ENCODE measurements at regions not wholly inside any gene's neighbourhood (a gene's known extent, or its start where the extent isn't known, plus 50 kb on each side); places are given as distances from the start of the nearest gene placed in this dataset.

DNA sequence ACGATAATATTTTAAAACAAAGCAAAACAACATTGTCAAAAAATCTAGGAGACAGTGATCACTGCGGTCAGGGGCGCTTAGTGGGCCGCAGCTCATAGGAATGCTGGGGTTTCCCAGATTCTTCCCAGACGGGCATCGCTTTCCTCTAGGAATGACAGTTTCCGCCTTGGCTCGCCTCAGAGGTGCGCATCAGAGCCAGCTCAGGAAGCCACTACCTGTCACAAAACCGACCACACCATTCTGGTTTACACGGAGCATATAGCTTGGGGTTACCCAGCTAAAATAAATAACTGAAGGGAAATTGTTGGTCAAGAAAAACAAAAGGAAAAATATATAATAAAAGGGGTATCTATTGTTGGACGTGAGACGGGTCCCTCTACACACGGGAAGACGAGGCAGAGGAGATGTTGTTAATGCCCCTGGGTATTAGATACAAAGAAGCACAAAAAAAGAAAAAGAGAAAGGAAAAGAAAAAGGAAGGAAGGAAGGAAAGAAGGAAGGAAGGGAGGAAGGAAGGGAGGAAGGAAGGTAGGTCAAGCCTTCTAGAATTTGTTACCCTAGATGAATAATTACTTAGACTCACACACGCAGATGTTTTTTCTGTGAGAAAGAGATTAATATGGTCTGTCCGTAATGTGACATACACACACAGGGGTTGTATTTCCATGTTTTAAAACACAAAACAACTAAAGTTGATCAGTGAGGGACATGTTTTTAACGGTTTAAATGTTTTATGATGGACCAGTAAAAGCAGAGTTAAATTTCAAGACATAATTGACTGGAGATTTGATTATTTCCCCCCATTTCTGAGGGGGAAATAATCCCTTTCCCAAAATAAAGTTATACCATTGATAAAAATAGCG is 292.4 kb upstream of the NFE2L3 start:
- no peak for DNase-seq (ENCODE audit: low spot score)

DNA sequence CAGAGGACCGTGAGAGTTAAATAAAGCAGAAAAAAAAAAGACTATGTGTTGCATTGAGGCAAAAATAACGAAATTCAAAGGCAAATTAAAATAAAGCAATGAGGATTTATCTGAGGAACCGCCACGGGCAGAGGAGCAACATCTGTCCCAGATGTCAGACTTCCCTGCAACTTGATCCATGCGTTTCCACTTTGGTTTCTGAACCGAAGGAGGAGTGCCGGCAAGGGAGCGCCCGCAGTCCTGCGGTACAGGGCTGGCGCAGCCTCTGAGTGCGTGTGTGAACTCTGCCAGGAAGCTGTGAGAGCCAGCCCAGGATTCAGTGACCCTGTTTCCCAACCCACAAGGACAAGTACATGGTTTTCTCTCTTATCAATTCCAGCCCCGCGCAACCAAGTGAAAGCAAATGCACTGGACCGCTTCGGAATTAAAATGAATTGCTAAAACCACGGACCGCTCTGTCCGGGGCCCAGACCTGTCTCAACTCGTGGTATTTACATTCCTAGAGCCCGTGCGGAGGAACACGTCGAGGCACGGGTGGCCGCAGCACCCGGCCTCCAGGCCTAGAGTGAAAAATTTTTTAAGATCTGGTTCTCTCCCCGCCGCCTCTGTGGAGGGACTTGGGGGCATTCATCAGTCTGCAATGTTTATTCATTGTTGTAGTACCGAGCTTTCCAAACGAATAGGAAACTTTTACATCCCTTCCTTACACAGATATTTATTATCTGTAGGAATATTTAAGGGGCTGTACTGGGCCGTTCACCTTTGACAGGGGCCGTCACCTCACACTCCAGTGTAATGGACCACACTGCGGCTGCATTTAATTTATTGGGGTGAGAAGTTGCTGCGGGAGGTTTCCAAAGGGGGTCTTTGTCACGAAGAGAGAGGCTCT is 291.5 kb upstream of the NFE2L3 start:
- DNase-seq (ENCODE audit: low spot score), result peak; percentile 57

DNA sequence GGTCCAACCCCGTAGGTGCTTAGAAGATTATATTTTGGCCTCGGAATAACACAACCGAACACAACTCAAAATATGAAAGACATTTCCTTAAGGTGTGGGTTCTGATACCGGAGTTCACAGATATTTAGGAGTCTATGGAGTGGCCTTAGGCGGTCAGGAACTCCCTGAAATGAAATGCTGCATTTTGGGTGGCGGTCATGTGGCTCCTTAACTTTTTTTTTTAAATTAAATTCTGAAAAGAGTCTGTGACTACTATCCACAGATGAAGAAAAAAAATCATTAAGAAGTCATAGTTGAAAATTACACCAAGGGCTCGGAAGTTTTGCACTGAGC is 290.9 kb upstream of the NFE2L3 start:
- no peak for DNase-seq (ENCODE audit: low spot score)

DNA sequence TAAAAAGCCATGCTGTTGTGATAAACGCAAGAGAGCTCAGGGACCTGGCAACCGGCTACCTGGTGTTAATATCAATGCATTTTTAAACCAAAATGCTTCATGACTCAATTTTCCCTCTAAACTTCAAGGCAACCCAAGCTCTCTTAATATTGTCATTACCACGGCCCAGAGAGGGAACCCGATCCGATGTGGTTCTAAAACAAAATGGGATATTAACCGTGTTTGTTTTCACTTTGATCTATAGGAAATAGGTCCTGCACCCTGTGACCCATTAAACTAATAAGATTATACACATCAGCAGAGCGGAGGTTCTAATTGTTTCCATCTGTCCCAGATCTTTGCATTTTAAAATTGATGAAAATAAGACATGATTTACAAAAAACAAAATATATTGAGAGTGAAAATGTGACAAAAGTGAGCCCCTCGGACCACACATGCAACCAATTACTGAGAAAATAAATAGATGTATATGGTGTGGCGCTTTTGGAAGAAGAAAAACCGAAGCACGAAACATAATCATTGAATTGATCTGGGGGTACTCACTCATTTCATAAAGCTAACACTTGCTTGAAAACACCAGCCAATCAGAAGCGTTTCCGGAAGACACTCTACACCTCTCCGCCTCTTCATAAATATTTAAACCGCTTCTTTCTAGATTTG is 290.3 kb upstream of the NFE2L3 start:
- no peak for DNase-seq (ENCODE audit: low spot score)

DNA sequence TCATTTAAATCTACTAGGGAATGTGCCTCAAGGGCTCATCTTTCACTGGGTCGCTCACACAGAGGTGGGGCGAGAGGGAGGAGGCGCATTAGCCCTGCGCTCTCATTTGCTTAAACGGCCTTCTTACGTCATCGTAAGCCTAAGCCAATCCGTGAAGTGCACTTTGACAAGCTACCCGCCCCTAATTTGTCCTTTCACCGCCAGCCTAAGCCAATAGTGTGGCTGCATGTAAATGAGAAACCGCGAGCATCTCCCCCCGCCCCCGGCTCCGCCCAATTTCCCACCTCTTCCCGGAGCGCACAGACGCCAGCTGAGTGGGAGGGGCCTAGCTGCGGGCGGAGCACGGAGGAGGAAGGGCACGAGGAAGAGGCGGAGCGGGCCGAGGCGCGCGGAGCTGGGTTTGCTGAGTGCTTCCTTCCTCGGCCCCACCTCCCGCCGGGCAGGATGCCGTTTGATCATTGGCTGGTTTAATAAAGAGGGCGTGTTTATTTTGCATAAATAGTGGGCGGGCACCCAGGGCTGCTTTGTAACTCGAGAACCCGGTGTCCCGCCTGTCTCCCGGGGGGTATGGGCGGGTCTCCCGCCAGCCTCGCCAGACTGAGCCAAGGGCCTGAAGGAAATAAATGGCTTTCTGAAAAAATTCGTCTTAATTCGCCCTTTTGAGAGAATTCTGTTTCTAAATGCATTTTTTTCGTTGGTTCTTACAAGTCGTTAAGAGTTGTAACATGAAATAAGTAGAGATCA is 289.6 kb upstream of the NFE2L3 start:
- peak; percentile 100 for DNase-seq (ENCODE audit: low spot score)

DNA sequence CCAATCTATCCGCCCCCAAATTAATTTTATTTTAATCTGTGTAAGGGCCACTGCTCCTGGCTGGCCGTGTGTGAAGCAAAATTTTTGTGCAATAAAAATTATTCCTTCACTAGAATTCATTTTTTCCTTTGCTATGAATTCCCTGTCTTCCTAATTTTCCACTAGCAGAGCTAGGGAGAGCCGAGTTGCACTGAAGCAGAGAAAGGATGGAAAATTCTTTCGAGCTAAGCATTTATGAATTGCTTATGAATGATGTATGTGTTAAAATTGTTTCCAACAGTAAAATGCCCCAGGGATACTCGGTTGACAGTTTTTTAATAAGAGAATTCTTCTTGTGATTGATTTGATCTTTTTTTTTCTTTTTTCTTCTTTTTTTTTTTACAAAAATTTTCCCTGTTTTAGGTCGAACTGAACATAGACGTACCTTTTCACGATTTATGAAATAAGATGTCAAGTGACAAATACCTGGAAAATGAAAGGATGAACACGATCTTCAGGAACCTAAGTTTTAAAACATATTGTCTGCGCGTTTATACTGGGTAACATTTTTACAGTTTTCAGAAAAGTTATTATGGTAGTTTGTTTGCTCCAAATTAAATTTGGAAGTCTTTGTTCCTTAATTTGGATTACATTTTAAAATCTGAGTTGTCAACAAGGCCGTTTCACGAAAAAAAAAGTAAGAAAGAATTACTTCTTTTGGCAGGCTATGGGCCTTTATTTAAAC is 288.8 kb upstream of the NFE2L3 start:
- no peak for DNase-seq (ENCODE audit: low spot score)

DNA sequence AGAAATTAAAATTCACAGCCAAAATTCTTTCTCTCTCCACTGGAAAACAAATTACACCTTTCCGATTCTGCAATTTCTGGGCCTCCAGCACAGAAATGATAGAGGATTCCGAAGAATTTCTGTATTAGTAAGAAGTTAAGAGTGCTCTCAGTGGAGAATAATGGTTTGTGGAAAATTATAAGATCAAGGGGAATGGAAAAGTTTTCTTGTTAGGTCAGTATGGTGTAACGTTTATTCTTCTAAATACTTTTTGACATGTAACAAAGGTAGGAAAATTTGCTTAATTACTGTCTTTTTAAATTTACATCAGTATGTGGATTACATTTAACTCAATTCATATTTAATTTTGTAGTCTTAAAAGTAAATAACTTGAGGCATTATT is 288.3 kb upstream of the NFE2L3 start:
- no peak for DNase-seq (ENCODE audit: low spot score)

DNA sequence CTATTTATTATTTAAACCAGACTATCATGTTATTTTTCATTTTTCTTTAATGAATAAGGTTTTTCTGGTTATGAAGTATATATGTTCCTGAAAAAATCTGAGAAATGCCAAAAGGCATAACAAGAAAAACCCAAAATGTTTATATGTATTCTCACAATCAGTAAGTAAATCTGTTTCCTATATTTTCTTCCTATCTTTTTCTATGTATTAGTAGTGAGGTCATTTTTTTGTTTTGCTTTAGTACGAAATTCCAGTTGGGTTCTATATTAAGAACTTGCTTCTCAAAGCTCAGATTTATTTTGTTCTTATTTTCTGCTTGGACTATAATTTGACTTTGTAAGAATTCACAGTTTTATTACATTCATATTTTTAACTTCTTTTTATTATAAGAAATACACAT is 287.5 kb upstream of the NFE2L3 start:
- DNase-seq (ENCODE audit: low spot score), result no peak

DNA sequence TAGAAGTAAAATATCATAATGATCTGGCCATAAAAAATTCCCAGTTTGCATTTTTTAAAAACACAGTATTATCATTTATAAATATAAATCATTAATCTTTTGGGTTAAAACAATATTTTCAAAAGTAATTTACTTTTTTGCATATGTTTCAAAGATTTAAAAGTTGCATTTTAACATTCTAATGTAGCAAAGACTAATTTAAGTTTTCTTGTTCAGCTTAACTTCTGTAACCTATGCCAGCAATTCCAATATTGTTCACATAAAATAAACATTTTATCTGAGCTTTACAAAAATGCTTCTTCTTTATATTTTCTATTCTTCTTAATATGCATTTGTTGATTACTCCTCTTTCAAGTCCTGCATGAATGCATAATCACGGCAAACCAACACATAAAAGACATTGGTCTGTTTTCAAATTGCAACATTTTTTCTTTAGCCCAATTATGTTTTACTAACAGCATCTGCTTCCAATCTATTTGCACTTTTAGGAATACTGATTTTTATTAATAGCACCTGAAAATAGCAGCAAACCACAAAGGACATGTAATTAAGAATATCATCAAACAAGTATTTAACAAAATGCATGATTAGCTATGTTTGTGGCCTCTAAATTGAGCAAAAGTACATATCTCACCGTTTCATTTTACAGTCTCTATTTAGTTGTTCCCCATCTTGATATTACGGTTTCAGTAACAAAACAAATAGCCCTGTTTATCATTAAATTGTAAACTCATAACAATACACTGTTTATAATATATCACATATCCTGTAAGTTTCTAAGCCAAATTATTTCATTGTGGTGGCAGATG is 286.9 kb upstream of the NFE2L3 start:
- DNase-seq (ENCODE audit: low spot score), result no peak

DNA sequence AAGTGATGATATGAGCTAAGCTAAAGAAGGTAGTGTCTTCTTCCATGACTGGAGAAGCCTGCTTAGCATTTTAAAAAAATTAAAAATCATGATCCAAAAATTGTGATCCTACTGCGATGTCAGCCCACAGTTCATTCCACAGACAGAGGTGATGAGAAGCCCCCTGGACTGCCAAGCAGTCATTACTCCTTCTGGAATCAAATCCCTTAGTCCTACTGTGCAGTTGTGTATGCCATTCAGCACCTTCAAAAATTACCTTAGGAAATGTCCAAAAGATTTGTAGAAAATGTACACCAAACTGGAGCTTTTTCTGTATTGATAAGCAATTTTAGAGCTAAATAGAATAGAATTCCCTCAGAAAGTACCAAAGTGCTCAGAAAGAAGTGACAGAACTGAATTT is 283.5 kb upstream of the NFE2L3 start:
- no peak for DNase-seq (ENCODE audit: low spot score)

DNA sequence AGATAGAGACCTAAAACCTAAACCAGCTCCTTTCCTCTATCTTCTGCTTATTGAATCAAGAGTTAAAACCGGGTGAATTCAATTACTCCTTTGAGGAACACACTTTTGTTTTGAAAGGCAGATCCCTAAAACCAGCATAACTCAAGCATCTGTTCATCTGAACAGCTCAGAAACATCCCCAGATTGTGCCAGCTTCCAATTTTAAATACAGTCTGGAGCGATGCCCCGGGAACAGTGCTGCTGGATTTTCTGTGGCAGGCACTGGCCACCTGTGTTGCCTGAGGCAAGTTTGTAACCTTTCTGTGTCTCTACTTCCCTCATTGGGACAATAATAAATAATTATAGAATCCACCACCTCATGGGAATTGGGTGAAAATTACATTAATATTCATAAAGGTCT is 281.4 kb upstream of the NFE2L3 start:
- no peak for DNase-seq (ENCODE audit: low spot score)

DNA sequence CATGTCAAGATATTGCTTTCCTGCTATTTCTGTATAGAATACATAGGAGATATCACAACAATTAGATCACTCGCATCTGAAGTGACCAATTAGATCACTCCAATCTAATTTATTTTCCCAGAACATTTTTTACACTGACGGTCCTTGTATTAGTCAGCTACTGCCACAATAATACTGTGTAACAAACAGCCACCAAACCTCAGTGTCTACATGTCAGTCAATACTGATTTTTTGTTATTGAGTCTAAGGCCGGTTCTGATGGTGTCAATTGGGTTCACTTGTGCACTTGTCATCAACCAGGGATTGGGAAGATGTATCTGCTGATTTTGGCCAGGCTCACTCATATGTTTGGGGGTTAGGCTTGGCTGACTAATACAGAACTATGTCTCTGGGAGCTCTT is 275.9 kb upstream of the NFE2L3 start:
- DNase-seq (ENCODE audit: low spot score), result no peak

DNA sequence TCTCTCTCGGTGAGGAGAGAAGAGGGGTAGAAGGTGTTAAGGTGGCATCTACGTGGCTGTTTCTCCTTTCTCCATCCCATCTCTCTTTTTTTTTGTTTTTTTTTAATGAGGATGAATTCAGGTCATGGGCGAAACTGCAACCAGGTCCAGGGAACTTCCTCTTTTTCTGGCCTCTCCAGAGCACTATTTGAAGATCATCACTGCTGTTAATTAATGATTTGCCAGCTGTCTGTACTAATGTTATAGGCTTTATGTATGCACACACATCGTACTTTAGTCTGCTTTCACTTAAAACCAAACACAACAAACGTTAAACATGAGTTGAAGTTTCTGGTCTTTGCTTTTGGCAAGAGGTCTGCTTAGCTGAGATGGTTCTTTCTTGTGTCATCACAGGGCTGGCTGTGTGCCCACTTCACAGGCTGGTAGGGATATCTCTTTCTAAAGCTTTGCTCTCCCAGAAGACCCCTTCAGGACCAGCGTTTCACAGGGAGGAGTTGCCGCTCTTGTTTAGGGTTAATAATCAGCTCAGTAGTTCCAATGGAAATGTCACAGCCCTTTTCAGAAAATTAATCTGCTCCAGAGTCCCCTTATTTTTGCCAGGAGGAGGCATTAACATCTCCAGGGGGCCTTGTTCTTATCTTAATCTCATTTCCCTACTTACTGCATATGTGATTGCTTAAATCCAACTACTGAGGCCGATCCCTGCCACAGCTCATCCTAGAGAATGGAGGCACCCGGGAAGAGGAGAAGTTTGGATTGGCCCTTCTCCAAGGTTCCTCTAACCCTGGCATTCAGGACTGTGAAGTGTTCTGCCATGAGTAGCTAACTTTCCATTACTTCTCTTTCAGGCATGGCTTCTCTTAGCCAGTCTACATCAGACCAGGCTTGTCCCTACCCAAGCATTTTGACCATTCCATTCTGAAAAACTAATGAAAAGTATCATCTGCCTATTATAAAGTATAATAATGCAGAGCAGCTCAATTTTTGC is 273.9 kb upstream of the NFE2L3 start:
- DNase-seq (ENCODE audit: low spot score), result no peak

DNA sequence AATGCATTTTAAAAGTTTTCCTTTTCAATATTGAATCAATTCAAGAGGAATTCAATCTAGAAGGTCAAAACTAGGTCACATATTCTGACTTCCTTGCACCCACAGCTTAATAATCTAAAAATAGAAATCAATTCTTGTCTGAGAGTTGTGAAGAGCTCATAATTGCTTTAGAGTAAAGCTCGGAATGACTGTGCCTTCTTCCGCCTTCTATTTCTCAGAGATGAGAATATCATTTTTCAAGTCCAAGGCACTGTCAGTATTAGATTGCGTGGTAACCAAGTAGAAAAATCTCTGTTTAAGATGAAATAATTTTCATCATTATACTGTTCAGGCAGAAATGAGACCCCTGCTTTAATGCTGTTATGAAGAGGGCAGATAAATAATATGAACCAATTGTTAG is 272.2 kb upstream of the NFE2L3 start:
- no peak for DNase-seq (ENCODE audit: low spot score)

DNA sequence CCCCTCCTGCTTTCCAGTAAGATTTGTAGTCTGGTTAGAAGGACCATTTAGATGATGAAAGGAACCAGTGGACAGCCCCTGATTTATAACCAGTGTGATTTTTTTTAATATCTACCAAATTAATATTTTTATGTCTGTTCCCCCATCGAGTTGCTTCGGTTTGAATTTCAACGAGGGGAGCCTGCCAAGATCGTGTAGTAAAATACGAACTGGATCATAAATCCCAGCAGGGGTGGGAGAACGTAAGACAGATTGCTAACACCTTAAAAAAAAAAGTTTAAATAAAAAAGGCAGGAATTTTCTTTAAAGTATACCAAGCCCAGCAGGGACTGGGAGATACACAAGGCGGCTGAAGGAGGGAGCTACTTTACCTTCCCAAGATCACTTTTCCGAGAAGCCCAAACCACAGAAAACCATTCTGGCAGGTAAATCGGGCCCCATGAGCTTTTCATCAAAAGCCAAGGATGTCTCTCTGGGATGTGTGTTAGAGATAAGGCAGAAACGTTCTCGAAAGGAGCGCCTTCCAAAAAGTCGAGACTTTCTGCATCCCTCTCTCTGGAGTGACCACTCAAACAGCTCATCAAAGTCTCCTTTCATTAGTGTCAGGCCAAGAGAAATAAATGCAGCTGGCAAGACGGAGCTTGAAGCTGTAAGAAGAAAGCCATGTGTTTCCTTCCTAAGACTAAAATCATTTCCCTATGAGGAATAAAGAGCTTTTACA is 270.5 kb upstream of the NFE2L3 start:
- DNase-seq (ENCODE audit: low spot score), result no peak

DNA sequence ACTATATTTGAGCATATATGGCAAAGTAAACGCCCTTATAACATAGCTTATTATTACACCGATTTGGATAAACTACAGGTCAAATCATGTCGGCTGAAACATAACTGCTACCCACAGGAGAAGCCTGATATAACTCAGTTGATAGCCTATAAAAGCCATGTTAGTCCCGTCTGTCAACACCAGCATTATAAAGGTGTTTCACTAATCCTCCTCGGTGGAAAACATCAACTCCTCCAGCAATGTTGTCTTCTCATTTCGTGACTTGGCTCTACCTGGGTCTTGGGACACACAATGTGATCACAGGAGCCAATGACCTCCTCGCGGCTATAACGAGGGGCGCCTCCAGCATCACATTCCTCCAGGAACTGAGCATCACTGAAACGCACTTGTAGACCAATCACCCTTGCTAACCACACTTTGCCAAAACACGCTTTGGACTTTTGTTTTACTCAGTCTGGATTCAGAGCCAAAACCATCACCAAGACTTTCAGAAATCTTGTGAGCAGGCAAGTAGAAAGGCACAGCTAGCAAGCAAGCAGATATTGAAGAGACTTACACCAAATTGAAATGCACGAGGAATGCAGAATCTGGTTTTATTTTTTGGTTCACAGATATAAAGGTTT is 269.7 kb upstream of the NFE2L3 start:
- DNase-seq (ENCODE audit: low spot score), result no peak

DNA sequence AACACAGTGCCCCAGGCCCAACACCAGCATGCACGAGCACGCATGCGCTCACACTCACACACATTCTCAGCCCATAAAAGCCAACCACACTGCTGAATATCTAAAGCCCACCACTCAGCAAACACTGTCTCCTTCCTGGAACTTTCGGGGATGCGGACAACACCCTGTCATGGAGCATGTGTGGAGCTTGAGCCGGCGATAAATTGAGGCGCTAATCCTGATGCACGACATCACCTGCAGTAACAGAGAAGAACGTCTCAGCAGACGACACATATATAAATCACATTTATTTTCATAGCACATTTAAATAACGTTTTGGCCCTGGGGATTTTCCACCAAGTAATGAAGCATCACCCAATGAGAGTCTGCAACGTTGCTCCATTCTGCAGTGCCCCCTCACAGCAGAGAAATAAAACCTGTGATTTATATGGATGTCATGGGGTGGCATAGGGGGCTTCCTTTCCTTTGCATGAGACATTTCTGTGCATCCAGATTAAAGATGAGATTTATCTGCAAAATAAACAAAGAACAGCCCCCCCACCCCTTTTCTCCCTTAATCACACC is 267.7 kb upstream of the NFE2L3 start:
- DNase-seq (ENCODE audit: low spot score), result no peak

DNA sequence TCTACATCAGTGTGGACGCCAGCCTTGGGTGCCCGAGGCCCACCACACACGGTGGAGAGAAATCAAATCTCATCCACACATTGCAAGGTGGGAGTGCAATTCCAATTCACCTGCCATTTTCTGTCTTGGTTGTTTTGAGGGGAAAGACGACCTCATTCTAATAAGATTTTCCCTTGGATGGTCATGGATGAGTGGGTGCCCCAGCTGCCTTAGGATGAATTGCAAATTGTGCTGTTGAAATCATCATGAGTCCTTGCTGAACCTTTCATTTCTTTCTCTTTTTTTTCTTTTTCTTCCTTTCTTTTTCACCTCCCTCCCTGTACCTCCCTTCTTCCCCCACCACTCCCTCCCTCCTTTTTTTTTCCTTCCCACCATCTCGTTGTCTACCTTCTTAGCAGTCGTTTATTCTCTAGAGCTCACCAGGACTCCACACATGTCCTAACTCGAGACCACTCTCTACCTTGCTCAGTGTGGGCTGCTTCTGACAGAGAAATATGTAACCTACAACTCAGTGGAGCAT is 266.9 kb upstream of the NFE2L3 start:
- DNase-seq (ENCODE audit: low spot score), result no peak
